ENCODE measurements at regions not wholly inside any gene's neighbourhood (a gene's known extent, or its start where the extent isn't known, plus 50 kb on each side); places are given as distances from the start of the nearest gene placed in this dataset.

DNA sequence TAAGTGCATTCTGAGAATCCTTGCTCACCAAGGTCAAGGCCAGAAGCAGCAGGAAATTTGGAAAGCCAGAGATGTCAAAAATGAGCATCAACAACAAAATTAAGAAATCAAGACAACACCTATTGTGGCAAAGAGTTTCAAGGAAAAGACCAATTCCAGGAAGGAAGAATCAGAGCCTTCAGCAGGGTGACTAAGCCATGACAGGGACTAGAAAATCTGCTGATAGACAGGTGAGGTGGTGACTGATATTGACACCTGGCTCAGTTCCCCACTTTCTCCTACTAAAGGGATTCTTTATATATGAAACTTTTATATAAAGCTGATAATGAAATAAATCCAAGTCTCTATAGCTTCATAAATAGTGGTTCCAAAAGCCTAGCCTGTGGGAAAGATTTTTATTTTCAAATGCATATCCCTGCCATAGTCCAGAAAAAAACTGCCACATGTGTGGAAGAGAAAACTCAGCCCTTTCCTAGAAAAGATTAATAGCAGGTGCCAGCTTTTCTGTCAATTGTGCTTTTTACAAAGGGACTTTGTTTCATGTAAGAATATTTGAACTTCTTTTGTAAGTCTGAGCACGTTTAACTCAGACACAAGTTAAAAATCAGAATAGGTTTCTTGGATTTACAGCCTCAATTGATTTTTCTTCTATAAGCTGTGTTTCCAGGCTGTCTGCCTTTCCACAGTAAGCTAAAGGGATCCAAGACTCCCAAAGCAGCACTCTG lies 81.1 kb upstream of the GRAMD2B start:
- DNase-seq (ENCODE audit: low read depth) = no peak
- TF ChIP-seq, protein P1, sequence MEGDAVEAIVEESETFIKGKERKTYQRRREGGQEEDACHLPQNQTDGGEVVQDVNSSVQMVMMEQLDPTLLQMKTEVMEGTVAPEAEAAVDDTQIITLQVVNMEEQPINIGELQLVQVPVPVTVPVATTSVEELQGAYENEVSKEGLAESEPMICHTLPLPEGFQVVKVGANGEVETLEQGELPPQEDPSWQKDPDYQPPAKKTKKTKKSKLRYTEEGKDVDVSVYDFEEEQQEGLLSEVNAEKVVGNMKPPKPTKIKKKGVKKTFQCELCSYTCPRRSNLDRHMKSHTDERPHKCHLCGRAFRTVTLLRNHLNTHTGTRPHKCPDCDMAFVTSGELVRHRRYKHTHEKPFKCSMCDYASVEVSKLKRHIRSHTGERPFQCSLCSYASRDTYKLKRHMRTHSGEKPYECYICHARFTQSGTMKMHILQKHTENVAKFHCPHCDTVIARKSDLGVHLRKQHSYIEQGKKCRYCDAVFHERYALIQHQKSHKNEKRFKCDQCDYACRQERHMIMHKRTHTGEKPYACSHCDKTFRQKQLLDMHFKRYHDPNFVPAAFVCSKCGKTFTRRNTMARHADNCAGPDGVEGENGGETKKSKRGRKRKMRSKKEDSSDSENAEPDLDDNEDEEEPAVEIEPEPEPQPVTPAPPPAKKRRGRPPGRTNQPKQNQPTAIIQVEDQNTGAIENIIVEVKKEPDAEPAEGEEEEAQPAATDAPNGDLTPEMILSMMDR (IDR thresholded peaks at IDR 0.05; ENCODE audit: insufficient read depth, low read length) = no peak
- no peak overlapping the region for H3K4me3 ChIP-seq (ENCODE audit: low read depth, low read length)

DNA sequence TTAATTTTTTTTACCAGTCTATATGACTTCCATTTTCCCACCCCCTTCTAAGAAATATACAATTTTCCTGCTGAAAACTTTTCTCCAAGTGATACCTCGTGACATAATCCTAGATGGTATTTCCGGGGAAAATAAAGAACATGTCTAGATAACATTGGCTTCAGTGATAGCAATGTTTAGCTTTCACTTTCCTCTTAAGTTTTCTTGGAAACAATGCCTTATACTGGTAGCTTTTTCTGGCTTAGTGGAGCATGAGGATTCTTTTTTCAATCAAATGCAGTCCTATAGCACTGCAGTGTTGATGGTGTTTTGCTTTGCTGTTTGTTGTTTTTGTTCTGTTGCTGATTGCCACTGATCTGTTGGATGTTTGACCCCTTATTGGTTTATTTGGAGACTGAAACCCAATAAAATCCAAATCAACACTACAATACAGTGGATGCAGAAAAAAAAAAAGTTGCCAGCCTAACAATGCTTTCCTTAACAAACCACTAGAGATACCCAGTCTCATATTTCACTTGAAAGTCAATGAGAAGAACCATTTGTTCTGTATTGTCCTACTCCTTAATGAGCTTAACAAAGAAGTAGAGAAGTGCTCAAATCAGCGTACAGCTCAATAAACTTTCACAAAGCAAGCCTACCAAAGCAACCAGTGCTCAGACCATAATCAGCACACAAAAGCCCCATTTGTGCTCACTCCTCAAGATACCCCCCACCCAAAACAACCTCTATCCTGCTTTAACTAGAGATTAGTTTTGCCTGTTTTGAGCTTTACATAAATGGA lies 74.2 kb upstream of the GRAMD2B start:
- H3K4me3 ChIP-seq (ENCODE audit: low read depth, low read length) = no peak overlapping the region
- peak; percentile 63 for DNase-seq (ENCODE audit: low read depth)
- TF ChIP-seq, protein P1 (IDR thresholded peaks at IDR 0.05; ENCODE audit: insufficient read depth, low read length) = no peak

GRCh38 chr5:126351153-126351552 lies 72.1 kb upstream of the GRAMD2B start:
- no peak overlapping the region for H3K4me3 ChIP-seq (ENCODE audit: low read depth, low read length)
- peak; percentile 72 for DNase-seq (ENCODE audit: low read depth)
- TF ChIP-seq, protein P1 (IDR thresholded peaks at IDR 0.05; ENCODE audit: insufficient read depth, low read length) = no peak

- TF ChIP-seq, protein P1 (IDR thresholded peaks at IDR 0.05; ENCODE audit: insufficient read depth, low read length) = peak; percentile 24
- DNase-seq (ENCODE audit: low read depth) = peak; percentile 98
These were observed 69.0 kb upstream of the GRAMD2B start for GRCh38 chr5:126354012-126354857.

DNA sequence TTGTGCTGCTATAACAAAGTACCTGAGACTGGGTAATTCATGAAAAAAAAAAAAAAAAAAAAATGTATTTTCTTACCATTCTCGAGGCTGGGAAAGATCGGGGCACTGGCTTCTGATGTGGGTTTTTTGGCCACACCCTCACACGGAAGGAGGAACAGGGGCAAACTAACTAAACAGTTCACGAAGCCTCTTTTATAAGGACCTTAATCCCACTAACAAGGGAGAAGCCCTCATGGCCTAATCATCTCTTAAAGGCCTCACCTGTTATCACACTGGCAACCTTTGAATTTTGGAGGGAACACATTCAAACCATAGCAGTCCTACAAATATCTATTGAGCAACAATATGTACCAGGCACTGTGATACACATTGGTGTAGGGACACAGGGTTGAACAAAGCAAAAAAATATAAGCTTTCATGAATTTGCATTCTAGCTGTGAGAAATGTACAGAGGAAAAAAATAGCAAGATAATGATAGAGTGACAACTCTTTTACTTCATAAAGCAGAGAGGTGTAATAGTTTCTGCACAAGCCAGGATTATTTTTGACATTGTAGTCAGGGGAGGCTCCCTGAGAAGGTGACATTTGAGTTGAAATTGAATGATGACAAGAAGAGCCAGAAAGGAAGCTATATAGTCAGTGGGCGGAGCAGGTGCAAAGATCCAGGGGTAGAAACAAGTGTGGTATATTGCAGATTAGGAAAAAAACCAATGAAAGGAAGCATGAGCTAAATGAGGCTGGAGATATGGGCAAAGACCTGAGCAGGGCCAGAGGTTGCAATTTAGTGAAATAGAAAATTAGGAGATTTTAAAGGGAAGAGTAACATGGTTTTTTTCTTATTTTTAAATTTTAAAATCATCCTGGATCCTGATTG lies 68.1 kb upstream of the GRAMD2B start:
- no peak overlapping the region for H3K4me3 ChIP-seq (ENCODE audit: low read depth, low read length)
- TF ChIP-seq, protein P1 (IDR thresholded peaks at IDR 0.05; ENCODE audit: insufficient read depth, low read length) = no peak
- DNase-seq (ENCODE audit: low read depth) = no peak

More at GRCh38 chr5:126354012-126354857, 69.0 kb upstream of the GRAMD2B start:
- peak overlapping the region; percentile 11 for H3K4me3 ChIP-seq (ENCODE audit: low read depth, low read length)

DNA sequence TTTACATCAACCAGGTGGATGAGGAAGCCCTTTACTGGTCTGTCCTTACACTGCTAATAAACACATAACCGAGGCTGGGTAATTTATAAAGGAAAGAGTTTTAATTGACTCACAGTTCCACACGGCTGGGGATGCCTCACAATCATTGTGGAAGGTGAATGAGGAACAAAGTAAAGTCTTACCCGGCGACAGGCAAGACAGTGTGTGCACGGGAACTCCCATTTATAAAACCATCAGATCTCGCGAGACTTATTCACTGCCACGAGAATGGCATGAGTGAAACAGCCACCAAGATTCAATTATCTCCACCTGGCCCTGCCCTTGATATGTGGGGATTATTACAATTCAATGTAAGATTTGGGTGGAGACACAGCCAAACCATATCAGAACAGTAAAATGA lies 67.3 kb upstream of the GRAMD2B start:
- TF ChIP-seq, protein P1 (IDR thresholded peaks at IDR 0.05; ENCODE audit: insufficient read depth, low read length) = no peak
- DNase-seq (ENCODE audit: low read depth) = no peak
- H3K4me3 ChIP-seq (ENCODE audit: low read depth, low read length) = no peak overlapping the region
